Mesendoderm (in vitro differentiated cells): ENCODE measurements at regions not wholly inside any gene's neighbourhood (a gene's known extent, or its start where the extent isn't known, plus 50 kb on each side); places are given as distances from the start of the nearest gene placed in this dataset.

Experiments used
- DNase-seq: peaks from one replicate; pipeline ENCODE4 v3.0.0; 2013
- H2AK5ac ChIP-seq: 2 replicates; pipeline ENCODE4 v1.6.1; 2013; ENCODE audit warnings: low read length, inconsistent platforms
- H2BK120ac ChIP-seq: 2 replicates; pipeline ENCODE4 v1.6.1; 2013; ENCODE audit warnings: low read depth, mild to moderate bottlenecking, low read length, moderate library complexity, mixed read lengths
- H2BK15ac ChIP-seq: replicated peaks from 2 replicates; pipeline ENCODE4 v1.6.1; 2013; ENCODE audit warnings: low read depth, mild to moderate bottlenecking, moderate library complexity
- H2BK5ac ChIP-seq: 2 replicates; pipeline ENCODE4 v1.6.1; 2013; ENCODE audit warnings: low read length, inconsistent platforms
- H3K18ac ChIP-seq: 2 replicates; pipeline ENCODE4 v1.6.1; 2013; ENCODE audit warnings: mild to moderate bottlenecking, low read length, mixed read lengths
- H3K23ac ChIP-seq: one replicate; pipeline ENCODE4 v1.6.1; 2013; ENCODE audit warnings: low read length
- H3K27ac ChIP-seq: 2 replicates; pipeline ENCODE4 v1.5.1; 2013; ENCODE audit warnings: low read depth, mild to moderate bottlenecking, inconsistent platforms, low read length, moderate library complexity
- H3K27me3 ChIP-seq: 2 replicates; pipeline ENCODE4 v1.6.1; 2013; ENCODE audit warnings: low read length, control low read depth, mild to moderate bottlenecking, inconsistent platforms; ENCODE audit not compliant: insufficient read depth, poor library complexity
- H3K36me3 ChIP-seq: 2 replicates; pipeline ENCODE4 v1.6.1; 2013; ENCODE audit warnings: low read length, inconsistent platforms; ENCODE audit not compliant: control insufficient read depth, insufficient read depth
- H3K4ac ChIP-seq: one replicate; pipeline ENCODE4 v1.6.1; 2013; ENCODE audit warnings: low read depth, mild to moderate bottlenecking, low read length, moderate library complexity
- H3K4me1 ChIP-seq: 2 replicates; pipeline ENCODE4 v1.6.1; 2013; ENCODE audit warnings: low read depth, low read length, inconsistent platforms; ENCODE audit not compliant: control insufficient read depth
- H3K4me2 ChIP-seq: 2 replicates; pipeline ENCODE4 v1.6.1; 2013; ENCODE audit warnings: low read length
- H3K4me3 ChIP-seq: 2 replicates; pipeline ENCODE4 v1.5.1; 2013; ENCODE audit warnings: mild to moderate bottlenecking, low read length
- H3K56ac ChIP-seq: one replicate; pipeline ENCODE4 v1.6.1; 2013; ENCODE audit warnings: low read length
- H3K79me1 ChIP-seq: 2 replicates; pipeline ENCODE4 v1.6.1; 2013; ENCODE audit warnings: low read length, inconsistent platforms
- H3K79me2 ChIP-seq: 2 replicates; pipeline ENCODE4 v1.6.1; 2013; ENCODE audit warnings: mild to moderate bottlenecking, low read length; ENCODE audit not compliant: control insufficient read depth, insufficient read depth
- H3K9ac ChIP-seq: 2 replicates; pipeline ENCODE4 v1.6.1; 2013; ENCODE audit warnings: low read length, inconsistent platforms
- H4K5ac ChIP-seq: one replicate; pipeline ENCODE4 v1.6.1; 2013; ENCODE audit warnings: low read length
- H4K8ac ChIP-seq: one replicate; pipeline ENCODE4 v1.6.1; 2013; ENCODE audit warnings: low read depth, mild to moderate bottlenecking, control low read depth, low read length, moderate library complexity
- WGBS: extraction: QIAGEN DNeasy Blood & Tissue Kit; methylation state at CpG from one replicate; pipeline ENCODE4 v1.1.7; 2013; ENCODE audit warnings: low lambda C conversion rate, missing lambda C conversion rate; ENCODE audit not compliant: insufficient coverage; ENCODE audit errors: extremely low coverage; 5-methylcytosine and 5-hydroxymethylcytosine counted together

GRCh38 chr13:112231451-112232083 lies 144.6 kb upstream of the SPACA7 start:
- Histone ChIP-seq H3K4me2 (no peak overlapping the region), H3K79me2 (no peaks in the 10 kb centered on the region), H3K56ac (no peak overlapping the region), H3K4me3 (no peak overlapping the region), H2BK15ac (no peak overlapping the region), H3K4ac (no peak overlapping the region), H3K9ac (no peak overlapping the region), H4K5ac (no peak overlapping the region), H3K79me1 (no peaks in the 10 kb centered on the region), H3K18ac (no peak overlapping the region), H2BK120ac (no peak overlapping the region), H4K8ac (no peak overlapping the region), H2AK5ac (no peak overlapping the region), H3K23ac (no peak overlapping the region), H3K27ac (no peak overlapping the region), H3K27me3 (no peaks in the 10 kb centered on the region), H3K4me1 (no peaks in the 10 kb centered on the region), H2BK5ac (no peak overlapping the region), H3K36me3 (no peaks in the 10 kb centered on the region)
- no peak for DNase-seq
- no CpG with 5 or more reads among the region's 21 CpGs for WGBS

GRCh38 chr13:112233256-112233655 lies 142.9 kb upstream of the SPACA7 start:
- Histone ChIP-seq H3K4ac (no peak overlapping the region), H3K9ac (no peak overlapping the region), H3K27me3 (no peaks in the 10 kb centered on the region), H2BK15ac (no peak overlapping the region), H4K5ac (no peak overlapping the region), H3K27ac (no peak overlapping the region), H3K79me2 (no peaks in the 10 kb centered on the region), H2BK5ac (no peak overlapping the region), H2AK5ac (no peak overlapping the region), H4K8ac (no peak overlapping the region), H3K4me2 (no peak overlapping the region), H3K23ac (no peak overlapping the region), H2BK120ac (no peak overlapping the region), H3K79me1 (no peaks in the 10 kb centered on the region), H3K18ac (no peak overlapping the region), H3K4me1 (no peaks in the 10 kb centered on the region), H3K4me3 (no peak overlapping the region), H3K56ac (no peak overlapping the region), H3K36me3 (no peaks in the 10 kb centered on the region)
- DNase-seq, result no peak
- WGBS, result no CpG with 5 or more reads among the region's 18 CpGs

- no peak overlapping the region for H3K9ac ChIP-seq
- no peak overlapping the region for H3K27ac ChIP-seq
- H2BK5ac ChIP-seq, result no peak overlapping the region
- no peaks in the 10 kb centered on the region for H3K4me1 ChIP-seq
- H3K23ac ChIP-seq, result no peak overlapping the region
- no peak overlapping the region for H3K4ac ChIP-seq
- no peak overlapping the region for H4K8ac ChIP-seq
- H3K18ac ChIP-seq, result no peak overlapping the region
- no peaks in the 10 kb centered on the region for H3K79me2 ChIP-seq
- H3K27me3 ChIP-seq, result no peaks in the 10 kb centered on the region
- no peaks in the 10 kb centered on the region for H3K36me3 ChIP-seq
- no CpG with 5 or more reads among the region's 8 CpGs for WGBS
- no peak for DNase-seq
- no peak overlapping the region for H3K4me3 ChIP-seq
- H3K79me1 ChIP-seq, result no peaks in the 10 kb centered on the region
- H4K5ac ChIP-seq, result no peak overlapping the region
- no peak overlapping the region for H3K4me2 ChIP-seq
- H2BK15ac ChIP-seq, result no peak overlapping the region
- H3K56ac ChIP-seq, result no peak overlapping the region
- no peak overlapping the region for H2AK5ac ChIP-seq
- no peak overlapping the region for H2BK120ac ChIP-seq
Observed at GRCh38 chr13:112233716-112234115, 142.4 kb upstream of the SPACA7 start.

GRCh38 chr13:112234131-112234875 lies 141.9 kb upstream of the SPACA7 start:
- H3K56ac ChIP-seq, result no peak overlapping the region
- no peak overlapping the region for H3K18ac ChIP-seq
- H4K5ac ChIP-seq, result no peak overlapping the region
- H3K79me2 ChIP-seq, result no peaks in the 10 kb centered on the region
- no peaks in the 10 kb centered on the region for H3K4me1 ChIP-seq
- no peak overlapping the region for H3K27ac ChIP-seq
- H2BK15ac ChIP-seq, result no peak overlapping the region
- H2BK5ac ChIP-seq, result no peak overlapping the region
- H3K9ac ChIP-seq, result no peak overlapping the region
- H3K79me1 ChIP-seq, result no peaks in the 10 kb centered on the region
- no peaks in the 10 kb centered on the region for H3K36me3 ChIP-seq
- H3K27me3 ChIP-seq, result no peaks in the 10 kb centered on the region
- no peak for DNase-seq
- WGBS, result no CpG with 5 or more reads among the region's 16 CpGs
- no peak overlapping the region for H4K8ac ChIP-seq
- no peak overlapping the region for H3K23ac ChIP-seq
- H3K4me2 ChIP-seq, result no peak overlapping the region
- no peak overlapping the region for H2BK120ac ChIP-seq
- H3K4ac ChIP-seq, result no peak overlapping the region
- no peak overlapping the region for H3K4me3 ChIP-seq
- H2AK5ac ChIP-seq, result no peak overlapping the region

GRCh38 chr13:112236016-112236415 lies 140.1 kb upstream of the SPACA7 start:
- Histone ChIP-seq H3K9ac (no peak overlapping the region), H4K8ac (no peak overlapping the region), H2AK5ac (no peak overlapping the region), H3K36me3 (no peaks in the 10 kb centered on the region), H3K79me1 (no peaks in the 10 kb centered on the region), H3K4me1 (no peaks in the 10 kb centered on the region), H2BK5ac (no peak overlapping the region), H3K27ac (no peak overlapping the region), H2BK15ac (no peak overlapping the region), H4K5ac (no peak overlapping the region), H3K56ac (no peak overlapping the region), H2BK120ac (no peak overlapping the region), H3K79me2 (no peaks in the 10 kb centered on the region), H3K4ac (no peak overlapping the region), H3K27me3 (no peaks in the 10 kb centered on the region), H3K4me3 (no peak overlapping the region), H3K23ac (no peak overlapping the region), H3K18ac (no peak overlapping the region), H3K4me2 (no peak overlapping the region)
- DNase-seq, result no peak
- WGBS, result no CpG with 5 or more reads among the region's 7 CpGs
